ENCODE measurements at regions not wholly inside any gene's neighbourhood (a gene's known extent, or its start where the extent isn't known, plus 50 kb on each side); places are given as distances from the start of the nearest gene placed in this dataset.
A peak's percentile ranks its signal among the peaks of the same experiment; 100 is the strongest.

- H3K4me1 ChIP-seq = no peaks in the 10 kb centered on the region
- POLR2A ChIA-PET = no interaction called here
- CTCF ChIA-PET = no interaction called here
- no peak overlapping the region for H3K27ac ChIP-seq
- TF ChIP-seq, protein P1, sequence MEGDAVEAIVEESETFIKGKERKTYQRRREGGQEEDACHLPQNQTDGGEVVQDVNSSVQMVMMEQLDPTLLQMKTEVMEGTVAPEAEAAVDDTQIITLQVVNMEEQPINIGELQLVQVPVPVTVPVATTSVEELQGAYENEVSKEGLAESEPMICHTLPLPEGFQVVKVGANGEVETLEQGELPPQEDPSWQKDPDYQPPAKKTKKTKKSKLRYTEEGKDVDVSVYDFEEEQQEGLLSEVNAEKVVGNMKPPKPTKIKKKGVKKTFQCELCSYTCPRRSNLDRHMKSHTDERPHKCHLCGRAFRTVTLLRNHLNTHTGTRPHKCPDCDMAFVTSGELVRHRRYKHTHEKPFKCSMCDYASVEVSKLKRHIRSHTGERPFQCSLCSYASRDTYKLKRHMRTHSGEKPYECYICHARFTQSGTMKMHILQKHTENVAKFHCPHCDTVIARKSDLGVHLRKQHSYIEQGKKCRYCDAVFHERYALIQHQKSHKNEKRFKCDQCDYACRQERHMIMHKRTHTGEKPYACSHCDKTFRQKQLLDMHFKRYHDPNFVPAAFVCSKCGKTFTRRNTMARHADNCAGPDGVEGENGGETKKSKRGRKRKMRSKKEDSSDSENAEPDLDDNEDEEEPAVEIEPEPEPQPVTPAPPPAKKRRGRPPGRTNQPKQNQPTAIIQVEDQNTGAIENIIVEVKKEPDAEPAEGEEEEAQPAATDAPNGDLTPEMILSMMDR (IDR thresholded peaks at IDR 0.05) = no peak
- TF ChIP-seq GATA3 (IDR thresholded peaks at IDR 0.05; ENCODE audit: borderline replicate concordance) (no peak), MAFK (IDR thresholded peaks at IDR 0.05; ENCODE audit: partially characterized antibody) (peak; percentile 59)
- DNase-seq (ENCODE audit: low read depth in 1 of 2, low spot score in 1 of 2) (no peak), FAIRE-seq (no peak), ATAC-seq (no peak)
- H3K9me3 ChIP-seq = no peaks in the 10 kb centered on the region
- no peak overlapping the region for H3K4me2 ChIP-seq
- no peak overlapping the region for H3K4me3 ChIP-seq
- WGBS (ENCODE audit: missing lambda C conversion rate) = 84% methylated on average over 4 of the region's 4 CpGs
These were observed 393.7 kb downstream of the ETS1 start for GRCh38 chr11:128193615-128194014.

- ChIA-PET POLR2A (no interaction called here), CTCF (interaction anchor here (1.5 kb wide), 1 partner anchor 18 kb away, joined by 6 read pairs; no protein-coding TSS in a partner anchor)
- Histone ChIP-seq H3K4me3 (no peak overlapping the region), H3K4me1 (no peaks in the 10 kb centered on the region), H3K9me3 (peaks cover 2% of the 10 kb centered on the region; the same call in 1 of the 3 replicates), H3K4me2 (no peak overlapping the region), H3K27ac (no peak overlapping the region)
- no peak for ATAC-seq
- no peak for DNase-seq (ENCODE audit: low read depth in 1 of 2, low spot score in 1 of 2)
- TF ChIP-seq HOXA7 (CRISPR knock-in tag; IDR thresholded peaks at IDR 0.05) (no peak), EP300 (IDR thresholded peaks at IDR 0.05) (no peak), JUN (IDR thresholded peaks at IDR 0.05) (no peak), FOXS1 (CRISPR knock-in tag; IDR thresholded peaks at IDR 0.05) (no peak), CBX8 (IDR thresholded peaks at IDR 0.05) (no peak), POLR2AphosphoS2 (conservative IDR thresholded peaks at IDR 0.05; ENCODE audit: low read length) (no peak)
- 93% methylated on average over 5 of the region's 5 CpGs for whole genome bisulfite sequencing (ENCODE audit: missing lambda C conversion rate)
- no peak for FAIRE-seq
These were observed 397.0 kb downstream of the ETS1 start for GRCh38 chr11:128190312-128190711.

- Histone ChIP-seq H3K27ac (no peak overlapping the region), H3K4me1 (no peaks in the 10 kb centered on the region), H3K4me3 (no peak overlapping the region), H3K9me3 (peaks cover 4% of the 10 kb centered on the region; the same call in 2 of the 3 replicates), H3K4me2 (no peak overlapping the region)
- no peak for ATAC-seq
- ChIA-PET POLR2A (no interaction called here), CTCF (no interaction called here)
- DNase-seq (ENCODE audit: low read depth in 1 of 2, low spot score in 1 of 2) = no peak
- TF ChIP-seq MAZ (IDR thresholded peaks at IDR 0.05; ENCODE audit: borderline replicate concordance, low read depth, low read length) (no peak), PBX3 (IDR thresholded peaks at IDR 0.05) (no peak), POLR2A (IDR thresholded peaks at IDR 0.05; ENCODE audit: low read length) (no peak), EHF (CRISPR knock-in tag; IDR thresholded peaks at IDR 0.05) (no peak), RNF2 (IDR thresholded peaks at IDR 0.05; ENCODE audit: borderline replicate concordance, low read depth) (no peak), RFX5 (IDR thresholded peaks at IDR 0.05) (no peak), NFE2L2 (conservative IDR thresholded peaks at IDR 0.05; ENCODE audit: low read length) (no peak), HMGXB4 (CRISPR knock-in tag; IDR thresholded peaks at IDR 0.05; ENCODE audit: borderline replicate concordance) (no peak), KDM1A (IDR thresholded peaks at IDR 0.05; ENCODE audit: low read depth) (no peak), MYC (IDR thresholded peaks at IDR 0.05; ENCODE audit: borderline replicate concordance, low read length) (no peak), HDAC2 (IDR thresholded peaks at IDR 0.05) (no peak)
- WGBS (ENCODE audit: missing lambda C conversion rate) = 96% methylated on average over 4 of the region's 4 CpGs
- no peak for FAIRE-seq
These were observed 397.5 kb downstream of the ETS1 start for GRCh38 chr11:128189823-128190222.
